ENCODE measurements at regions not wholly inside any gene's neighbourhood (a gene's known extent, or its start where the extent isn't known, plus 50 kb on each side); places are given as distances from the start of the nearest gene placed in this dataset.
"Not testable (repeated sequence)": the region's sequence is repeated elsewhere in the genome, so short reads cannot be mapped to it uniquely, and the experiment has no call there.

DNA sequence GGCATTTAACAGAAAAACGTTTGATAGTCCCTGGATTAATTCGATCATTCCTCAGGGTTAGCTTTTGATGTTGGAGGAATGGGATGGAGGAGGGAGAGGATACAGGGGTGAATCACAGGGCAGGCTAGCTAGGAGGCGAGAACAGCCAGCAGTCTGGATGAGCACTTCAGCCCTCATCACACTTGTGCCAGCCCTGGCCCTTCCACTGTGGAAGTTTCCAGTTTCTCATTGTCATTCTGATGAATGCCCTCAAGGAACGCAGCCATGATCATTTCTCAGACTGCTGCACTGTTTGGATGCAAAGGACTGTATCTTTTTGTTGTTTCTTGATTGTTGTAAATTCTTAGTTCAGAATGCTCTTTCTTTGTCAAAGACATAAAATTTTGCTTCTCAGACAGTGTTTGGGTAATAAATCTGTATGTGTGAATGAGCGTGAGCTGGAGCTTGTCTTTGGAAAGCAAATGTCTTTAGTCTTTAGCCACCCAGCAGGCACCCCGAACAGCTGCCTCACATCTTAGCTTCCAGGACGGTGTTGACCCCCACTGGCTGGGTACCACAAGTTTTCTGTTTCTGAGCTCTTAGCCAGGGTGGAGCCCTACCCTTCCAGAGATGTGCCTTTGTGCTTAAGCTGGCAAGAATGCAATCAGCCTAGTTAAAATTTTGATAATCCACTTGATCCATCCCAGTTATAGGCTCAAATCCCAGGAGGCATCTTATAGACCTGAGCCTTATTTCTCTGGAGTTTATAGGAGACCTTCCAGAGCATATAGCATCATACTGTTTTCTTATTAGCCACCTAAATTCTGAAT lies 121.1 kb downstream of the PDCD6IP start:
- intact Hi-C loops (cut with DNase I) = no loop called here
- peak in 4 of 42 donors; percentile 6 to 46 (median 21) for DNase-seq

DNA sequence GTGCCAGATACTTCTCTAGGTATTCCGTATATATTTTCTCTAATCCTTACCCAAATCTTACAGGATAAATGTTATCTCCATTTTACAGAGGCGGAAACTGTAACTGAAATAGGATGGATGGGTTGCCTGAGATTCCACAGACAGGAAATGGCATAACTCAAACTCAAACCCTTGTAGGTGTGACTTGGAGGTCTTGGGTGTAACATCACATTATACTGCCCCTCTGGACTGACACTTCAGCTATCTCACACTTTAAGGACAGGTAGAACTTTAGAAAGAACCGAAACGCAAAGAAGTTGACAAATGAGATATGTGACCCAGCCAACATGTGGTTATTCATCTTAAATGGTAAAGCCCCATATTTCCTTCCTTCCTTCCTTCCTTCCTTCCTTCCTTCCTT lies 122.1 kb downstream of the PDCD6IP start:
- intact Hi-C loops (cut with DNase I) = no loop called here
- no peak for DNase-seq

GRCh38 chr3:33921608-33922007 lies 123.2 kb downstream of the PDCD6IP start:
- no peak for DNase-seq
- intact Hi-C loops (cut with DNase I) = no loop called here

- no peak for DNase-seq
- intact Hi-C loops (cut with DNase I) = no loop called here
Observed at GRCh38 chr3:33926998-33927605, 128.7 kb downstream of the PDCD6IP start.

DNA sequence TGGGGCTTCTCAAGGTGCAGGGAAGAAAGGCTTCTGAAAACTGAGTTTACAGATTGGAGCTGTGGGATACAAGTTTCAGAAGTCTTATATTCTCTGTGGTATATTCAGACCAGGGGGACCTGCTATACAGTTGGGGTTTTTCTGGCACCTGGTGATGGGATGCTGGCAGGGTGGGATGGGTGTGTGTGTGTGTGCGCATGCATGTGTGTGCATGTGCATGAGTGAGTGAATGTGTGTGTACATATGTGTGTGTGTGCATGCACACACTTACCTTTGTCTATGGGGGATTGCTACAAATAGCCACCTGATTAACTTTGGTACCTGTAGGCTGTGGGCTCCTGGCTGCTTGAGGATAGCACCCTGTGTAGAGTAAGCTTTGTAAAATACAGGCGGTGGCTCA lies 131.4 kb downstream of the PDCD6IP start:
- intact Hi-C loops (cut with DNase I) = no loop called here
- DNase-seq = no peak

- intact Hi-C loops (cut with DNase I) = no loop called here
- no peak for DNase-seq
Observed at GRCh38 chr3:33931512-33931911, 133.1 kb downstream of the PDCD6IP start.

- intact Hi-C loops (cut with DNase I) = no loop called here
- no peak for DNase-seq
Observed at GRCh38 chr3:33932010-33932764, 133.8 kb downstream of the PDCD6IP start.

DNA sequence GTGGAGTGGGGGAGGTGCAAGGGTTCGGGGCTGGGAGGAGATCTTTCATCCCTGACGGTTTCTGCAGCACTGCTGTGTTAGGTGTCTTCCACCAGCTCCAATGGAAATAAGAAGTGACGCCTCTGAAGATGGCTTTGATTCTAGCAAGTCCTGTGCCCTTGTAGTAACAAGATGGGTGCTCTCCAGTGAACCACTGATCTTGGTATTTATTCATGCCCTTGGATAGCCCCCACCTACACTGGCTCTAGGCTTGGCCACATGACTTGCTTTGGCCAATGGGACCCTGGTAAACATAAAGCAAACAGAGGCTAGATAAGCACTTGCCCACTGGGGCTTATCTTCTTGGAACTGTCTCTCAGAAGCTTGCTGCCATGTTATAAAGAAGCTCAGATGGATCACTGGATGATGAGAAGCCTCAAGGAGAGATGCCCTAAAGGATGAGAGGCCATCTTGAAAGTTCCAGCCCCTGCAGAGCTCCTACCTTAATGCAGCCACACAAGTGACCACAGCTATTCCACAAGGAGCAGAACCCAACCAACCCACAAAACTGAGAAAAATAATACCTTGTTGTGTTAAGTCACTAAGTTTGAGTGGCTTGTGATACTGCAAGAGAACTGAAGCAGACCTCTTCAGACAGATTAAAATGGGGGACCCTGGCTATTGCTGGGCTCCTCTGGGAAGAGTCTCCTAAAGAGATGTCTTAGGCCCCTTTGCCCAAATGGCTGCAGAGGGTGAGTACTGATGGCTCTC lies 137.9 kb downstream of the PDCD6IP start:
- no peak for DNase-seq
- intact Hi-C loops (cut with DNase I) = no loop called here

DNA sequence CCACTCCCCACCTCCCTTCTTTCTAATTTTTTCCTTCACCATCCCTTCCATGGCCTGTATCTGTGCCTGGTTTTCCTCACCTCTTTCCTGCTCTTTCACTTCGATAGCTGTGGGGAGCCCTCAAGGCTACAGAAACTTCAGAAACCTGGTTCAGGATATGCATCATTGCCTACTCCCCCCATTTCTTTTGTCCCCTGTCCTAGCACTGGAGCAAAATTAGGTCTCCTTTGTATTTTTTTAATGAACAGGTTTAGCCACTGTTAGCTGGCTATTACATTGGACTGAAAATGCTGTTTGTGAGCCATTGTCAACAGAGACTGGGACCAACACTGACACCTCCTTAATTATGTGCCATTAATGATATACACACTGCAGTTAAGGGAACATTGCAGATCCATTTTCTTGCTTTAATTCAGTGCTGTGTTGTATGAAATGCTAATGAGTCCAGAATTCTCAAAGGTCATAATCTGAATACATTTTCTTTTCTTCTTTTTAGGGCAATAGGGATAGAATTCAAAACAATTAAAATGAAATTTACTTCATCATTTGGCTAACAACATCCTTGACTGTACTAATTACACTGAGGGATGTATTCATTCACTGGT lies 138.6 kb downstream of the PDCD6IP start:
- intact Hi-C loops (cut with DNase I) = no loop called here

DNA sequence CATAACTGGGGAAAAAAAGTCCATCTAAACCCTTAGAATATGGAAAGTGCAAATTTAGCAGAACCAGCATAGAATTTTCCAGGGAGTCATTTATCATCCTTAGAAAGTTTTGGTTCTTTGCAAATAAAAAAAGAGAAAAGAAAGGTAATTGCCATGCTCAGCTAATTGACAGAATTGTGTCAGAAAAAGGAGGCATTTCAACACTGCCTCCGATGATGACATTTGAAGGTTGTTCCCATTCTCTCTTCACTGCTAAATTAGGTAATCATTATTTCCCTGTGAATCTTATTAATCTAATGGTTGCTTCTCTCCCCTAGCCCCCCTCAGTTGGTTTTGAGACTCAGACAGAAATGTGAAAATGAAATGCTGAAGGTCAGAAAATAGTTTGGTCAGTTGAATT lies 139.2 kb downstream of the PDCD6IP start:
- peak in 1 of 42 donors; percentile 10 for DNase-seq
- intact Hi-C loops (cut with DNase I) = no loop called here

More for the DNA sequence above, 138.6 kb downstream of the PDCD6IP start:
- DNase-seq = no peak

- no peak for DNase-seq
- intact Hi-C loops (cut with DNase I) = no loop called here
Observed at GRCh38 chr3:33940149-33940548, 141.7 kb downstream of the PDCD6IP start.

DNA sequence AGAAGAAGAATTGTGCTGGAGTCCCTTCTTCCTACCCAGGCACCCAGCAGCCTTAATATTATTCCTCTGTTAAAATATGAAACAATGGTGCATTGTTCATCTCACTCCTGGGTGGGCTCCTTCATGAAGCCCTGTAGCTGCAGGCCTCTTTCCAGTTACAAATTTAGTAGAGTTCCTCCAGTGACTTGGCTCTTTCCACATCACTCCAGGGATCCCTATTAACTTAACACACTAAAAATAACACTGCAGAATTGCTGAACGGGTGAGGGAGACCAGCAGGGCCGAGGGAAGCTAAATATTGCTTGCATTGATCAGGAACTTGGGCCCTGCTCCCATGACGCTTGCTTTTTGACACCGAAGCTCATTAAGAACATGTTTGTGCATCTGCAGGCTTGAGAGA lies 142.3 kb downstream of the PDCD6IP start:
- DNase-seq = no peak
- intact Hi-C loops (cut with DNase I) = no loop called here

GRCh38 chr3:33941804-33942203 lies 143.4 kb downstream of the PDCD6IP start:
- intact Hi-C loops (cut with DNase I) = no loop called here
- no peak for DNase-seq

DNA sequence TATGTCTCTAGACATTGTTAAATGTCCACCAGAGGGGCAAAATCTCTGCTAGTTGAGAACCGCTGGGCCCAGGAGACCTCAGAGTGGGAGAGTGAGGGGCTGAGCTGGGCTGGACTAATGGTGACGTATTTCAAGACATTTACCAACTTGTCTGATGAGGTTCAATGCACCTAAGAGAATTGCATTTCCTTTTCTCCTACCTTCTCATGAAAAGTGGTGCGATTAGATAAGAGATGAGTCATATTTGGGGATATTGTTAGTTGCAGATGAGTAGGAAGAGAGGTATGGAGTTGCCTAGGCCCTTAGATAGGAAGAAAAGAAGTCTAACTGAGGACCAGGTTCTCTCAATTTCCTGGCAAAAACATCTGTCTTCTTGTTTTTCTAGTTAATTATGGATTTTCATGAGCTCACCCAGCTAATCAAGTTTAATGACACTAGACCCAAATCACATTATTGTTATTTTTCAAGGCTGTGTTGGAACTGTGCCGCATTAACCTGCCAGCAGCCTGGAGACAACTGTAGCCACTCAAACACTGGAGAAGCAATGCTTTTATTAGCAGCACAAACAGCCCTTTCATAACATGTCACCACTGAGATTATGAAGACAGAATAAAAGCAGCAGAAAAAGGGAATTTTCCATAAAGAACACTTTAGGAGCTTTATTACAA lies 144.2 kb downstream of the PDCD6IP start:
- intact Hi-C loops (cut with DNase I) = no loop called here
- DNase-seq = no peak

DNA sequence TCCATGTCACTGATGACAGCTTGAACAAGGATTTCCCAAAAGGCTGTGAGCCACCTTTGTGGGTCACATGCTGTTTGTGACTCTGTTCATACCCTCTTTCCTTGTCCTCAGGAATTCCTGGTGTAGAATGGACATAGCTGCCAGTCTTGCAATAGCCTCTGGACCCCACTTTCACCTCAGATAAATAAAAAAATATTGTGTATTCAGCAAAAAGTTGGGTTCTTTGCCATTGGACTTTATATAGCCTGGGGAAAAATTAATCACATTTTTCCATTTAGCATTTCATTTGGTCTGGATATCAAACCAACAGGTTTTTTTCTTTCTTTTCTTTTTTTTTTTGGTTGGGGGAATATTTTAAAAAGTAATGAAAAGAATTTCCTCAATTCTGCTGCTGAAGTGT lies 144.8 kb downstream of the PDCD6IP start:
- DNase-seq = no peak
- intact Hi-C loops (cut with DNase I) = no loop called here

- intact Hi-C loops (cut with DNase I) = not testable (repeated sequence)
Observed at GRCh38 chr3:33946612-33947011, 148.2 kb downstream of the PDCD6IP start.

GRCh38 chr3:33947272-33948195 lies 149.1 kb downstream of the PDCD6IP start:
- intact Hi-C loops (cut with DNase I) = no loop called here
- DNase-seq = no peak

More at GRCh38 chr3:33946612-33947011, 148.2 kb downstream of the PDCD6IP start:
- DNase-seq = not testable (repeated sequence)

All from head of caudate nucleus (tissue), 42 donors.